OCI-M2 (cell line): ENCODE measurements at regions not wholly inside any gene's neighbourhood (a gene's known extent, or its start where the extent isn't known, plus 50 kb on each side); places are given as distances from the start of the nearest gene placed in this dataset.
A peak's percentile ranks its signal among the peaks of the same experiment; 100 is the strongest.

Experiments
- DNase-seq: peaks from one replicate; lab custom pipeline; 2025; ENCODE audit not compliant: unreplicated experiment; lab: John Stamatoyannopoulos, UW

GRCh38 chr20:4095639-4096038 is 53.0 kb upstream of the SMOX start:
- DNase-seq, result no peak

GRCh38 chr20:4091490-4092479 is 56.8 kb upstream of the SMOX start:
- no peak for DNase-seq

GRCh38 chr20:4090756-4091489 is 57.7 kb upstream of the SMOX start:
- peak; percentile 89 for DNase-seq

- no peak for DNase-seq
Measured at GRCh38 chr20:4089756-4090487, 58.7 kb upstream of the SMOX start.

GRCh38 chr20:4088766-4089165 is 59.9 kb upstream of the SMOX start:
- DNase-seq, result no peak

GRCh38 chr20:4087923-4088322 is 60.7 kb upstream of the SMOX start:
- DNase-seq, result no peak

- DNase-seq, result no peak
Measured at GRCh38 chr20:4086771-4087687, 61.6 kb upstream of the SMOX start.

GRCh38 chr20:4084721-4085120 is 63.9 kb upstream of the SMOX start:
- no peak for DNase-seq

GRCh38 chr20:4084096-4084495 is 64.5 kb upstream of the SMOX start:
- no peak for DNase-seq

GRCh38 chr20:4083098-4083865 is 65.3 kb upstream of the SMOX start:
- DNase-seq, result peak; percentile 74

GRCh38 chr20:4082406-4083097 is 66.1 kb upstream of the SMOX start:
- DNase-seq, result peak; percentile 84

- no peak for DNase-seq
Measured at GRCh38 chr20:4081421-4081820, 66.1 kb upstream of the RNF24 start.

- no peak for DNase-seq
Measured at GRCh38 chr20:4076671-4077070, 61.3 kb upstream of the RNF24 start.

- DNase-seq, result no peak
Measured at GRCh38 chr20:4076033-4076432, 60.7 kb upstream of the RNF24 start.

GRCh38 chr20:4074877-4075455 is 59.6 kb upstream of the RNF24 start:
- DNase-seq, result no peak

GRCh38 chr20:4073852-4074741 is 58.7 kb upstream of the RNF24 start:
- DNase-seq, result no peak

- no peak for DNase-seq
Measured at GRCh38 chr20:4071178-4071693, 55.9 kb upstream of the RNF24 start.
